HG03460 (cell line): ENCODE measurements at regions not wholly inside any gene's neighbourhood (a gene's known extent, or its start where the extent isn't known, plus 50 kb on each side); places are given as distances from the start of the nearest gene placed in this dataset.
"Not testable (repeated sequence)": the region's sequence is repeated elsewhere in the genome, so short reads cannot be mapped to it uniquely, and the experiment has no call there.

Experiments used
- ATAC-seq: cut with Tn5 transposase; IDR thresholded peaks from one replicate; pipeline ENCODE4 v1.9.1; 2021; ENCODE audit not compliant: unreplicated experiment

DNA sequence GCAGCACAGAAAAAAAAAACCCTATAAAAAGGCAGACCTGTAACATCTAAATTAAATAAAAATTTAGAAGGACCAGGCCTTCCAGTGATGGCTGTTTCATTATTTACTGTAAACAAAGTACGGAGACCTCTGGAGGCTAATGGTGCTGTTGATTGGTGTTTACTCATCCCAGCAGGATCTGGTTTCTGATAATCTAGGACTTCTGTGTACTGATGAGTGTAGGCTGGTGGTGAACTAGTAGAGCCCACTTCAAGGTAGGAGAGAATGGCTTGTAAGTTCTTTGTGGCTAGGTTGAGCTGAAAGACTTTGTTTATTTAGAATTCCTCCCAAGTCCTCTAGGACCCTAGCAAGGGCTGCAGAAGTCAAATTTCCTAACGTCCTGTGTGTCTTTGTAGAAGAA is 398.1 kb upstream of the PITX2 start:
- ATAC-seq: no peak

DNA sequence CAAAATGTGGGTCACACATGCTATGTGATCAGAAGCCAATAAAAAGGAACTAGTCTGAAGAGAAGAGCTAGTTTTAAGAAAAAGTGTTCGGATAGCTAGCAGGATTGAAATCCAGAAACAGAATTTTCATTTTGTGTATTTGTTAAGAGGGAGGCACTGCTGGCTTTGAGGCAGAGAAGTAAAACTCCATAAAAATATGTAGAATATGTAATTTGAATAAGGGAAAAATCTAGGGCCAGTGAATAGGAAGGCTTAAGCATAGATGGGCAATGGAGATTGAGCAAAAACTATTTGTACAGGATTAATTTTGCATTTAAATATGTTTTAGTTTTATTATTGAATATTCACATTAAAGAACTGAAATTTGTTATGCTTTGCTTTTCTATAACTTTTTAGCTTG is 399.9 kb upstream of the PITX2 start:
- no peak for ATAC-seq

DNA sequence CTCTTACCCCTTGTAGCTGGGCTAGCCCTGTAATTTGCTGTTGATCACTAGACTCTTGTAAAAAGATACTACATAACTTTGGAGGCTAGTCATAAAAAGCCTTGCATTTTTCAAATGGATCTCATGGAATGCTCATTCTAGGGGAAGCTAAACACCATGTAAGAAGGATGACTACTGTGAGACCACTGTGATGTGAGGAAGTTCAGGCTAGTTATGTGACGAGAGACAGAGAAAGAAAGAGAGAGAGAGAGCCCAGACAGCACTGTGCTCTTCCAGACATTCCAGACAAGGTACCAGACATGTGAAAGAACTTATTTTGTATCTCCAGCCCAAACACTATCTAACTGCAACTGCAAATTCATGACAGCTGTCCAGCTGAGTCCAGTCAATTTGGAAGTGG is 404.6 kb upstream of the PITX2 start:
- ATAC-seq: no peak

DNA sequence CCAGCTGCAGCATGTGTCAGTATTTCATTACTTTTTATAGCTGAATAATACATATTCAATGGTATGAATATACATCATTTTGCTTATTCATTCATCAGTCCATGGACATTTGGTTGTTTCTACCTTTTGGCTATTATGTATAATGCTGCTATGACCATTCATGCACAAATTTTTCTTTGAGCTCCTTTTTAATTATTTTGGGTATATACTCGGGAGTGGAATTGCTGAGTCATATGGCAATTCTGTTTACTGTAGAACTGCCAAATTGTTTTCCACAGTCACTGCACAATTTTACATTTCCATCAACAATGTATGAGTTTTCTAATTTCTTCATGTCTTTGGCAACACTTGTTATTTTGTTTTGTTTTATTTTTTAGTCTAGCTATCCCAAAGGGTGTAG is 405.9 kb upstream of the PITX2 start:
- ATAC-seq: no peak

DNA sequence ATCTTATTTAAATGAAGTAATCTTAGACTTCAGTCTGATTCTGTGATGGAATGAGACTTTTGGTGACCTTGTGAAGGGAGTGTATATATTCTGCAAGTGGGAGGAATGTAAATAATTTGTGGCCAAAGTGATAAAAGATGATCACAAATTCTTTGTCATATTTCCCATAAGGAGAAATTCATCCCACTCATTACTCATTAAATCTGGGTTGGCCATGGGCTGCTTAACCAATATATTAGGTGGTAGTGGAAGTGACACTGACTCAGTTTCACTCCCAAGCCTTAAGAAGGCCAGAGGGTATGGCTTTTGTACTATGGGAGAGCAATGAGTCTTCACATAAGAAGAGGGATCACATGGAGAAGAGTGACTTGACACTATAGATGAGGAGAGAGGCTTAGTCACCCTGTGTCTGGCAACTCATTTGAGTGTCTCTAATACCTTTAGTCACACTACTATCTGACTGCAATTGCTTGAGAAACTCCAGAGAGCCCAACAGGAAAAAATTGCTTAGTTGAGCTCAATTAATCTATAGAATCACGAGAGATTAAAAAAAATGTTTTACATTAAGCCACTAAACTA is 408.2 kb upstream of the PITX2 start:
- ATAC-seq: no peak

DNA sequence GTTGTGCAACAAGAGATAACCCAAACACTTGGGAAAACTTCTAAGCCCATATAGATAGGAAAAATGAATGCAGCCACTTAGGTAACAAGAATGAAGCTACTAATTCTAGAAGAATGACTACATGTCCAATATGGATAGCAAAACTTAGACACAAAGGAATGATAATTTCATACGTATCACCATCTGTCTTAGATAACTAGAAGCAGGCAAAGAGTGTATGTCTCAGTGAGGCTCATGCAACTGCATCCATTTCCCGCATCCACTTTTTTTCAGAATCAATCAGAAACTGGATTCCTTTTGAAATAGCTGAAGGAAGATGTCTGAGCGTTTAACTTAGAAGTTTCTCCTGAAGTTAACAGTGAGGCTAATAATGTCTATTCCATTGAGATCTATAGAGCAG is 408.7 kb upstream of the PITX2 start:
- ATAC-seq: no peak

DNA sequence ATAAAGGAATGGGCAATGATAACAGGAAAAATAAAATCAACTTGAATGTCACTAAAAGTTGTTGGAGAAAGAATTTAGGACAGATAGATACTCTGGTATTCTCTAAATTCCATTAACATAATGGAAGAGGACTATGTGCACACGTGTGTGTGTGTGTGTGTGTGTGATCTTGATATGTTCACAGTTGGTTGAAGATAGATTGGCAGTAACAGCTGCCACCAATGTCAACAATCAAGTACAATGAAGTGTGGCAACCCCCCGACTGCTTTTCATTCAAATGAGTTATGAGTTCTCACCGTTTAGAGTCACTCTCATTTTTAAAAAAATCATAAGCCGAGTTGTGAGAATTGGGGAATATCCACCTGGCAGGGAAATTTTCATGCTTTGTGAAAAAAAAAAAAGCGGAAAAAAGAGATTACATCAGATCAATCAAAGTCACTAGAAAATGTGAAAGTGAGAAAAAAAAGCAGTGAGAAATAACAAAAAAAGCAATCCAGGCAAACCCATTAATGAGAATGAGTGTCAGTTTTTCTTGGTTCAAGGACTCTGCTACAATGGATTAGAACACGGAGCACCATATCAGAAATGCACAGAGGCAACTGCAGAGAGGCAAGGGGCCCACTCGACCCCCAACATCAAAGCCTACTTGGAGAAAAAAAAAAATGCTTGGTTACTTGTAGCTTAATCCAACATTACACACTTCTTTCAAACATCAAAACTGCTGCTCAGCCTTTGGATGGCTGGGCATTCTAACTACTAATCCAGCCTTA is 414.9 kb upstream of the PITX2 start:
- ATAC-seq: no peak

DNA sequence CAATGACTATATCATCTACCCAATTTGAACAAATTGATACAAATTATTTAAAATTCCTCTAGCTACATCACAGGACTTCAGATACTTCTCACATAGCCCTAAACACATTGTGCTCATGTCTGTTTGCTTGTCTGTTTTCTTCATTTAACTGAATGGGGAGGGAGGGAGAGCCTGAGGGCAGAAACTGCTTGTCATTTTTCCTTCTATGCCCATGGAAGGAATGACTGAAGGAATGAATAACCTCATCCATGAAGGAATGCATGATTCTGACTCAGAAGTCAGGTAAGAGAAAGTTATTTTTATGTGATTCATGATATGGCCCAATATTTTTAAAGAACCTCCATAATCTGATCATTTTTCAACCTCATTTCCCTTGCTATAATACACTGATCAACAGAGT is 418.0 kb upstream of the PITX2 start:
- ATAC-seq: no peak

DNA sequence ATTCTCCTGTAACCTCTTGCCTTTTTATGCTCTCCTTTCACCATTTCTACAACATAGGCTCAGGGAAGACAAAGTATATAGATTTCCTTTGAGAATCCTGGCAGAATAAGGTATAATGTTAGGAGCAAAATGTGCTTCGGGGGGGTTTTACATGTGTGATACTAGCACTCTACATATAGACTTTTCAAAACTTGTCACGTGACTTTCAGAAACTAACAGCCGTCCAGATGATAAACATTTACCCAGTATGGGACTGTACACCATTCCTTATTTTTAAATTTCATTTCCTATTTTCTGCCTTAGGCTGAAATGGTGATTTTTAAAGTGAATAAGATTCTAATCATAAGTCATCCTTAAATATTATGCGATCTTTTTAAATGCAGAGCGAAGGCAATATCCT is 420.4 kb upstream of the PITX2 start:
- ATAC-seq: no peak

DNA sequence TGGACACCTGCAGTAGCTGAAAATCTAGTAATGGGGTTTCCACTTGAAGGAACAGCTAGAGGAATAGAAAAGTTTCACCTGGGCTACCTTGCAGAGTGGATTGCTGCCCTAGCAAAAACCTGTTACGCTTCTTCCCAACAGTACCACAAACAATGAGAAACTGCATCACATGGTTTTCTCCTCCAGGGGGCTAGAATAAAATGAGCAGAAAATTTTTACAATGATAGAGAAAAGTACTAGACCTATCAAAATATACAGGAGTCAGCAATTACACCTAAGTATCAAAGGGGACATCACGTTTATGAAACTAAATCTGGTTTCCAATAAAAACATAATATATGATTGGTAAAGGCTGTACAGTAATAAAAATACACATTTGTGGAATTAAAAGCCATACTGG is 423.1 kb upstream of the PITX2 start:
- no peak for ATAC-seq

DNA sequence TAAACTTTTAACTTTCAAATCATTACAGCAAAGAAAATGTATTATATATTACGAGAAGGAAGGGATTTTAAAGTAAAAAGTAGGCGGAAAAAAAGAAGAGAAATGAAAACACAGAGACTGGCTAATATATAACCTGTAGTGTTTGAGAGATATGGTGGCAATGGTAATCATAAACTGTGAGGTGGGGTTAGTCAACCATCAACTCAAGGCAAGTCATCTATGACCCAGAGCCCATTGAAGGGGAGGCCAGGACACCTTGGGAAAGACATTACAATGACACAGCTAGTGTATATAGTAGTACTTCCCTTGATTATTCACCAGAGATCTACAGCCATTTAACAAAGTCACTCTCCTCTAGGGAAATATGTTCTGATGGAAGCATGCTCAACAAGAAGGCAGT is 423.9 kb upstream of the PITX2 start:
- peak; percentile 61 for ATAC-seq

DNA sequence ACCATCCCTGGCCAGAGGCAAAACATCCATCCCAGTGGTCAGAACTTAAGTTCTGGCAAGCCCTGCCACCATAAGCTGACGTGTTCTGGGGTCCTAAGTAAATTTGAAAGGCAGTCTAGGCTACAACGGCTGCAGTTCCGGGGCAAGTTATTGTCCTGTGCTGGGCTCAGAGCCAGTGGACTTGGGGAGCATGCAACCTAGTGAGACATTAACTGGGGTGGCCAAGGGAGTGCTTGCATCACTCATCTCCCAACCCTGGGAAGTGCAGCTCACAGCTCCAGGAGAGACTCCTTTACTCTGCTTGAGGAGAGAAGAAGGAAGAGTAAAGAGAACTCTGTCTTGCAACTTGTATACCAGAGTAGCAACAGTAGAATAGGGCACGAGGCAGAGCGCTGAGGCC is 425.4 kb upstream of the PITX2 start:
- no peak for ATAC-seq

DNA sequence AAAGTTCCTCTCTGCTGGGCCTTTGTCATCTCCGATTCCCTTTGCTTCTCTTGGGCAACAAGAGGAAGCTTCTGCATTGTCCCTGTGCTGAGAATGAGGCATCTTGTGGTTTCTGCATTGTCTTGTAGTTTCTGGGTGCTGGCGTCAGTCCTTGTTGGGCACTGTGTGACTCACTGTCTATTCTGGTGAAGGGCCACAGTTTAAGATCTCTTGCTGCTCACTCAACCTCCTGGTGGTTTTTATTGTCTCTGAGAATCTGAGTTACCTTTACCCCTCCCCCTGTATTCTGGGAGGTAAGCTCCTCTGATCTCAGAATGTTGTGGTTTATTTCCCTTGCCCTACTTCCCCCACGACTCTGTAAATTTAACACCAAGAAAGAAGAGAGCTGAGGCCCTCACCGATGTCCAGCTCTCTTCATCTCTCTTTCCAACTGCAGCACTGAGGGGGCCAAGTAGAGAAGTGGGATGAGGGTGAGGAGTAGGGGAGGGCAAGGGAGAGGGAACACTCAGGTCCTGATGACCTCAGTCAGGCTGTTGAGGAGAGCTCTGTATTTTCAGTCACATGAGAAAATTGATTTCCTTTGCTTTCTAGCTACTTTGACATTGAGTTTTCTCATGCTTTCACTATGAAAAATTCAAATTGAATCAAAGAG is 441.6 kb upstream of the PITX2 start:
- ATAC-seq: peak; percentile 76

DNA sequence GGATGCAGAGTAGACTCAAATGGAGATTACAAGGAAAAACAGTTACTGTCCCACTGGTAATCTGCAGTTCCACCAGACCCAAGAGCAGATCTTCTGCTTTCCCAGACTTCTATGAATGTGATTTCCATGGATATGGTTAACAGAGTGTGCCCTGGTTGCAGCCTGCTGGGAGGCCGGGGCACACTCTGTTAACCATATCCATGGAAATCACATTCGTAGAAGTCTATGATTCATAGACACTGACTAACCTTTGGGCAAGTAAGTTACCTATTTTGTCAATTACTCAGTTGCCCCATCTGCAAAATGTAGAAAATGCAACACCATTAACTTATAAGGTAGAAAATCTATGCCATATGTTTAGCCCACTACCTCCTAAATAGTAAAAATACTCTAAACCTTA is 443.1 kb upstream of the PITX2 start:
- ATAC-seq: no peak

DNA sequence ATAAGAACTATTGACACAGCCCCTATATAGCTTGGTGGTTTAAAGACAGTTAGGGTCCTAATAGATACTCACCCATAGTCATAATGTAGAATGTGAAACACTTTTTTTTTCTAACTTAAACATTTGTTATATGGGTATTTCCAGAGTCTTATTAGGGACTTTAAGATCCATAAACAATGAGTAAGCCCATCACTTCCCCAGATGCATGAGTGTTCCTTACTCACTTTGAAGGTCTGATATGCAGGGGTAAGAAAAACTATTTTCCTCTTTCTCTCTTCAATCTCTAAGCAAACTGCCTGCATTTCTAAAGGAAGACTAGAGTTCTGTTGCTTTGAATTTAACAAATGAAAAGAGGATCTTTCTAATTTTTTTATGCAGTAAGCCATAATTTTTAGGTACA is 443.6 kb upstream of the PITX2 start:
- no peak for ATAC-seq

DNA sequence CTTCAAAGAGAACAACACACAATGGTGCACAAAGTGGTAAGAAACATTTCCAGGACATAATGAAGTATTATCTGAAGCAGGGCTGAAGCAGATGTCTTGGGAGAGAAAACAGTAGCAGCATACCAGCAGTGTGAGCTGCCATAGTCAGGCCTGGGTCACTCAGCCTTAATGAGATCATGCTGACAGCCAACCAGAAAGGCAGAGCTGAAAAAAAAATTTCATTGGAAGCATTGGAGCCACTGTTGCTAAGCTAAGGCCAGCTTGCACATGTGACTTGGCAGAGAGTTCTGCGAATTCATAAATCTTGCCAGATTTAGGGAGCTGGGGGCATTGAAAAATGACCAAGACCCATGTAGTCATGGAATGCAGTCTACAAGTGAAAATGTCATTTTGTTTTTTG is 444.0 kb upstream of the PITX2 start:
- ATAC-seq: no peak

DNA sequence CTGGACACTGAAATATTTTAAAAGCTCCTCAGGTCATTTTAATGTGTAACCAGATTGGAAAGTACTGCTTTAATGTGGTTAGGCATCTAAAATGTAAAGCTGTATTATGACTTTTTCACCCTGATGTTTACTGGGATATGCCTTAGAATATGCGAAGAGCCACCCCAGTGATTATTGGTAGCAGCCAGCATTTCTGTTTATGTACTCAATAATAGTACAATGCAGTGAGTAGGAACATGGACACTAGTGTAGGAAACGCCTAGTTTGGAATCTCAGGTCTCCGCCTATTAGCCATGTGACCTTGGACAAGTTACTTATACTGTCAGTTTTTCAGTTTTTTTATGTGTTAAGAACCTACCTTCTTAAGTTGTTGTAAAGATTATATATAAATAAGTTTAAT is 446.0 kb upstream of the PITX2 start:
- ATAC-seq: no peak

DNA sequence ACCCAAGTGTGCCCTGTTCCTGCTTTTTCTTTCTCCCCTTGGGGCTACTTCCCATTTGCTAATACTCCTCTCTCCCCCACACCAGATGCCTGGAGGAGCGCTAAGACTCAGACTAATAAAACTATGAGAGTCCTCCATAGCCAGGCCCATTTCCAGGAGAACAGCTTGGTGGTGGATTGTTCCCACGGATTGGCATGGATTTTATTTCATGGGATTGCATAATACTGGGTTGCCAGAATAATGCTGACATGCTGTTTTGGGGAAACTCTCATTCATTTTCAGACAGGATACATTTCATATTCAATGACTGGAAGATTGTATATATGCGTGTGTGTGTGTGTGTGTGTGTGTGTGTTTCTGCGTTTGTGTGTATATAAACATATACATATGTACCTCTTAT is 447.5 kb upstream of the PITX2 start:
- no peak for ATAC-seq

DNA sequence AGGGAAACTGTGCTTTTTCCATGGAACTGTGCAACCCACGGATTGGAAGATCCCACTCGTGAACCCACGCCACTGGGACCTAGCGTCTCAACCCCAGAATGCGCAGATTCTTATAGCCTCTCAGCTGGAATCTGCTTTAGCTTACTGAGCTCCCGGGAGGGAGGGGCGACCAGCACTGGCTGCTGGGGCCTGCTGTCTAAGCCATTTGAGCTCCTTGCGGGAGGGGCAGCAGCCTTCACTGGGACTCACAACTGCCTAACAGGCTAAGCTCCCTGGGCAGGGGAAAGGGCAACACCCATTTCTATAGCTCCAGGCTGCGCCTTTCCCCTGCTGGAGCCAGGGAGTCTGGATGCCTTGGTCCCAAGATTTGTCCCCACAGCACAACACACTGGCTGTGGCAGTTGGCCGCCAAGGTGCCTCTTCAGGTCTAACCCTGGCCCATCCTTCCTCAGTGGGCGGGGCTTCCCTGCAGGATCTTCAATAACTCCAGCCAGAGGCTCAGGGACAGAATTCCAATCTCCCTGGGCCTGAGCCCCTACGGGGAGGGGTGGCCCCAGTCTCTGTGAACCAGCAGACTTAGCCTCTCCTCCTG is 451.7 kb upstream of the PITX2 start:
- ATAC-seq: no peak

DNA sequence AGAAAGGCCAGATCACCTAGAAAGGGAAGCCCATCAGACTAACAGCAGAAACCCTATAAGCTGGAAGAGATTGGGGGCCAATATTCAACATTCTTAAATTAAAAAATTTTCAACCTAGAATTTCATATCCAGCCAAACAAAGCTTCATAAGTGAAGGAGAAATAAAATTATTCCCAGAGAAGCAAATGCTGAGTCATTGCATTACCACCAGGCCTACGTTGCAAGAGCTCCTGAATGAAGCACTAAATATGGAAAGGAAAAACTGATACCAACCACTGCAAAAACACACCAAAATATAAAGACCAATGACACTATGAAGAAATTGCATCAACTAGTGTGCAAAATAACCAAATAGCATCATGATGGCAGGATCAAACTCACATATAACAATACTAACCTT is 453.4 kb upstream of the PITX2 start:
- not testable (repeated sequence) for ATAC-seq

DNA sequence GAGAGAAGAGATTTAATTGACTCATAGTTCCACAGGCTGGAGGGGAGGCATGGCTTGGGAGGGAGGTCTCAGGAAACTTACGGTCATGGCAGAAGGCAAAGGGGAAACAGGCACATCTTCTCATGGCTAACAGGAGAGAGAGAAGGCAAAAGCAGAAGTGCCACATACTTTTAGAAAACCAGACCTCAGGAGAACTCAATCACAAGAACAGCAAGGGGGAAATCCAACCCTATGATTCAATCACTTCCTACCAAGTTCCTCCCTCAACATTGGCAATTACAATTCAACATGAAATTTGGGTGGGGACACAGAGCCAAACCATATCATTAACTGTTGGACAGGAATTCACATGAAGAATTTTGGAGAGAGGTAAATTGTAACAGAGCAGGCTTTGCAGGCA is 485.3 kb upstream of the PITX2 start:
- ATAC-seq: no peak

DNA sequence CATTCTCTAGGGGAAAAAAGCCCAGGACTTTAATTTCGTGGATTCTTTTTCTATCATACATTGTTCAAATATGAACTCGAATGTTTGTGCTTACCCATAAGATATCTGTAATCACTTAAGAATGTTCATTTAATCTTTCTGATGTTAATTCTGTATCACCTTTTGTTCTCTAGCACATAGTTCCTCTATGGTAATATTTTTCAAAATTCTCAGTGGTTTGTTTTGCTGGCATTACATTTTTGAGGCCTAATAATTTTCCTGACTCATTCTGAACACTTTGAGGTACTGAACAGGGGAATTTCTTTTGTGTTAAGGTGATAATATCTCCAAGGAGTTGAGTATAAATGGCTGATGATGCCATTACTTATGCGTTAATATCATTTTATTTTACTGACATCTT is 490.7 kb upstream of the PITX2 start:
- no peak for ATAC-seq
